ENCODE measurements at regions not wholly inside any gene's neighbourhood (a gene's known extent, or its start where the extent isn't known, plus 50 kb on each side); places are given as distances from the start of the nearest gene placed in this dataset.

DNA sequence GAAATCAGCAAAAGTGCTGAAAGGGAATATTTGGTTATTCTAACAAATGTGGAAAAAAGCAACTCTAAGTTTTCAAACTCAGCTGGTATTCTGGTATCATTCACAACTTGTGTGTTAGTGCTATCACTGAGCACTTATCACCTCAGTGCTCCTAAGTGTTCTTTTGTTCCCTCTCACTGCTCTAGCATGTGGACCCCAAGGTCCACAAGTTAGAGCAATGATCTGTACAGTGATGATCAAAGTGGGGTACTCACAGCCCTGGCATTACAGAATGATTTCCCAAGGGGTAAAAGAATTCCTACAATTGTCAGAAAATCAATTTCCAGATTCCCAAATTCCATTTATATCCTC lies 575.0 kb downstream of the DIAPH3 start:
- no peaks in the 10 kb centered on the region for H3K9me3 ChIP-seq (ENCODE audit: insufficient read depth, low read length)
- no peak overlapping the region for H3K4me3 ChIP-seq (ENCODE audit: insufficient read length, low read depth)
- no peaks in the 10 kb centered on the region for H3K4me1 ChIP-seq (ENCODE audit: insufficient read depth, insufficient read length)
- DNase-seq (ENCODE audit: low read depth, low spot score): no peak
- H3K36me3 ChIP-seq (ENCODE audit: insufficient read depth, insufficient read length, low read length): no peaks in the 10 kb centered on the region
- no peak overlapping the region for H3K9ac ChIP-seq (ENCODE audit: insufficient read length, low read depth)
- H3K27me3 ChIP-seq (ENCODE audit: insufficient read depth, insufficient read length): no peaks in the 10 kb centered on the region
- TF ChIP-seq SUZ12 (IDR thresholded peaks at IDR 0.05; ENCODE audit: extremely low read depth, insufficient read depth, insufficient read length) (no peak), YY1 (IDR thresholded peaks at IDR 0.05; ENCODE audit: insufficient read depth, insufficient read length) (no peak), ZNF274 (IDR thresholded peaks at IDR 0.05; ENCODE audit: low read depth, low read length) (no peak)

DNA sequence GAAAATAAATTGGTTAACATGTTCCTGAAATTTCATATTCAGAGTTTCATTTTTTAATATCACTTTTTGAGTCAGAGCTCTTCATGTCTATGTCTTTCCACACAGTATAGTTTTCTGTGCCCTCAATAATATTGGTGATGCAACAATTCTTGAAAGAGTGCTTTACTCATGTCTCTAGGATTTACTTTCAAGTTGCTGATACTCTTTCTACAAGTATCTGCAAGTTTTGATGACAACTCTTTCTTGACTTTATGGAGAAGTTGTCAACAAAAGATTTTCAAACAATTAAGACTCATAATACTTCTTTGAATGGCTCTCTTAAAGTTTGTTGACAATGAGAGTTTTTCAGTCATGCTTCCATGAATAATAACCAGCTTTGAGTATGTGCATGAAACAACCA lies 561.7 kb downstream of the DIAPH3 start:
- H3K27me3 ChIP-seq (ENCODE audit: insufficient read depth, insufficient read length): no peaks in the 10 kb centered on the region
- no peak for DNase-seq (ENCODE audit: low read depth, low spot score)
- no peaks in the 10 kb centered on the region for H3K9me3 ChIP-seq (ENCODE audit: insufficient read depth, low read length)
- H3K4me3 ChIP-seq (ENCODE audit: insufficient read length, low read depth): no peak overlapping the region
- TF ChIP-seq ZNF274 (IDR thresholded peaks at IDR 0.05; ENCODE audit: low read depth, low read length): no peak
- TF ChIP-seq SUZ12 (IDR thresholded peaks at IDR 0.05; ENCODE audit: extremely low read depth, insufficient read depth, insufficient read length): no peak
- TF ChIP-seq YY1 (IDR thresholded peaks at IDR 0.05; ENCODE audit: insufficient read depth, insufficient read length): no peak
- no peak overlapping the region for H3K9ac ChIP-seq (ENCODE audit: insufficient read length, low read depth)
- H3K4me1 ChIP-seq (ENCODE audit: insufficient read depth, insufficient read length): no peaks in the 10 kb centered on the region
- H3K36me3 ChIP-seq (ENCODE audit: insufficient read depth, insufficient read length, low read length): no peaks in the 10 kb centered on the region

DNA sequence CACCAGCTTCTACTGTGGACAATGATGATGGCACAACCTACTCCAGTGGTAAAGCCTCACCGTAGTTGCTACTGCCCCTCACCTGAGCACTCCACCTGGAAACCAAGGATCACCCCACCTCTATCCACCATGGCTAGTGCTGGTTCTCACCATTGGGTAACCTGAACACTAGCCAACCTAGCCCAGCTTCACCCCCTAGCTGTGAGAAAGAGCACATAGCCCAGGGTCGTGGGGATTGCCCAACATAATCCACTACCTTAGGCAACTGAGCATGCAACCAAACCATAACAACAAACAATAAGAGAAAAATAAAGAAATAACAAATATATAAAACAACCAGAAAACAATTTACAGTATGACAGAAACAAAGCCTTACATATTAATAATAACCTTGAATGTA lies 560.1 kb downstream of the DIAPH3 start:
- H3K36me3 ChIP-seq (ENCODE audit: insufficient read depth, insufficient read length, low read length): no peaks in the 10 kb centered on the region
- TF ChIP-seq SUZ12 (IDR thresholded peaks at IDR 0.05; ENCODE audit: extremely low read depth, insufficient read depth, insufficient read length) (no peak), ZNF274 (IDR thresholded peaks at IDR 0.05; ENCODE audit: low read depth, low read length) (no peak), YY1 (IDR thresholded peaks at IDR 0.05; ENCODE audit: insufficient read depth, insufficient read length) (no peak)
- no peak overlapping the region for H3K4me3 ChIP-seq (ENCODE audit: insufficient read length, low read depth)
- no peak overlapping the region for H3K9ac ChIP-seq (ENCODE audit: insufficient read length, low read depth)
- no peaks in the 10 kb centered on the region for H3K4me1 ChIP-seq (ENCODE audit: insufficient read depth, insufficient read length)
- H3K27me3 ChIP-seq (ENCODE audit: insufficient read depth, insufficient read length): no peaks in the 10 kb centered on the region
- DNase-seq (ENCODE audit: low read depth, low spot score): no peak
- no peaks in the 10 kb centered on the region for H3K9me3 ChIP-seq (ENCODE audit: insufficient read depth, low read length)

DNA sequence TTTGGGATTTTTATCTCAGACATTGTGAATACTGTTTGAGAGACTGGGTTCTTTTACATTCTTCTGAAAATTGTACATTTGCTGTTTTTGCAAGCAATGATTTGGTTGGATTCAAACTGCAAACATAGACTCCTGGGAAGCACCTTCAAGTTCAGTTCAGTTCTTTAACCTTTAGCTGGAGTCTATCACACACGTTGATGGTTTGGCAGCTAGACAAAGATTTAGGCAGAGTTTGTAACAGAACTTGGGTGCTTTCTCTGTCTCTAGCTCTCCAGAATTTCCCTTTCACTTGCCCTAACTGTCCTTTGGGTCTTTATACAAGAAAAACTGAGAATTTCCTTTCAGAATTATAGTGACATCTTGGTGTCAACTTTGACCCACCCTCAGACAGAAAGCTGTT lies 556.6 kb downstream of the DIAPH3 start:
- Histone ChIP-seq H3K4me1 (ENCODE audit: insufficient read depth, insufficient read length) (no peaks in the 10 kb centered on the region), H3K36me3 (ENCODE audit: insufficient read depth, insufficient read length, low read length) (no peaks in the 10 kb centered on the region), H3K9me3 (ENCODE audit: insufficient read depth, low read length) (no peaks in the 10 kb centered on the region), H3K4me3 (ENCODE audit: insufficient read length, low read depth) (no peak overlapping the region), H3K27me3 (ENCODE audit: insufficient read depth, insufficient read length) (no peaks in the 10 kb centered on the region), H3K9ac (ENCODE audit: insufficient read length, low read depth) (no peak overlapping the region)
- no peak for TF ChIP-seq ZNF274 (IDR thresholded peaks at IDR 0.05; ENCODE audit: low read depth, low read length)
- no peak for TF ChIP-seq YY1 (IDR thresholded peaks at IDR 0.05; ENCODE audit: insufficient read depth, insufficient read length)
- TF ChIP-seq SUZ12 (IDR thresholded peaks at IDR 0.05; ENCODE audit: extremely low read depth, insufficient read depth, insufficient read length): no peak
- DNase-seq (ENCODE audit: low read depth, low spot score): no peak

DNA sequence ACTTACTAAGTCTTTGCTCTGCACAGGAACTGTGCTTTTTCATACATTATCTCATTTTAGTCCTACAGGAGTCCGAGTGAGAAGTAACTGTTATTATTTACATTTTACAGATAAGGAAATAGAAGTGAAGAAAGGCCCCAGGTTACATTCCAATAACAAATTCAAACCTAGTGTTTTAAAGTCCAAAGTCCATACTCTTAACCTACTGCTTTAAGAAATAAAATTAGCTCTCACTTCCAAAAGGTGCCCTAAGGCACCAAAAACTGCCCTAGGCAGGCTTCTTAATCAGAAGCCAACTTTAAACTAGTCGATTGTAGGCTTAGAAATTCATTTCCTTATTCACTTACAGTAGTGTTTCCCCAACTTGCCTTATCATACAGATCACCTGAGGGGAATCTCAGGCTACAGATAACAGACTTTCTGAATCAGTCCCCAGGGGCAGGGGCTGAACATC lies 555.9 kb downstream of the DIAPH3 start:
- no peaks in the 10 kb centered on the region for H3K36me3 ChIP-seq (ENCODE audit: insufficient read depth, insufficient read length, low read length)
- no peak overlapping the region for H3K4me3 ChIP-seq (ENCODE audit: insufficient read length, low read depth)
- no peaks in the 10 kb centered on the region for H3K27me3 ChIP-seq (ENCODE audit: insufficient read depth, insufficient read length)
- no peak overlapping the region for H3K9ac ChIP-seq (ENCODE audit: insufficient read length, low read depth)
- H3K9me3 ChIP-seq (ENCODE audit: insufficient read depth, low read length): no peaks in the 10 kb centered on the region
- H3K4me1 ChIP-seq (ENCODE audit: insufficient read depth, insufficient read length): no peaks in the 10 kb centered on the region
- no peak for DNase-seq (ENCODE audit: low read depth, low spot score)
- TF ChIP-seq YY1 (IDR thresholded peaks at IDR 0.05; ENCODE audit: insufficient read depth, insufficient read length): no peak
- no peak for TF ChIP-seq SUZ12 (IDR thresholded peaks at IDR 0.05; ENCODE audit: extremely low read depth, insufficient read depth, insufficient read length)
- no peak for TF ChIP-seq ZNF274 (IDR thresholded peaks at IDR 0.05; ENCODE audit: low read depth, low read length)

DNA sequence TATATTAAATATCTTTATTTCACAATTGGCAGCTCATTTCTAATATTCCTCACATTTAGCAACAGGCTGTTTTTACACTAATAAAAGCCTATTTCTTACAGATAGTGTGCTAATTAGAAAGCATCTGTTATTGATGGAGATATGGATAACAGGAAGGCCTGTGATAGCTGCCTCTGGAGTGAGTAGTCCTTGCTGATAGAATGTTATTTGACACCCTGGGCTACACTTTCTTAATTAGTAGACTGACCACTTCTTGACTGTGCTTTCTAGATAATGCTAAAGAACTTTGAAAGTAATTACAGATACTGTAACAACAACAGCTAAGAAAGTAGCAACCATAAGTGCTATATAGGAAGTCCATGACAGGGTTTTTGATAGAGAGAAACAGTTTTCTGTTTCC lies 554.3 kb downstream of the DIAPH3 start:
- DNase-seq (ENCODE audit: low read depth, low spot score): no peak
- no peak overlapping the region for H3K9ac ChIP-seq (ENCODE audit: insufficient read length, low read depth)
- H3K9me3 ChIP-seq (ENCODE audit: insufficient read depth, low read length): no peaks in the 10 kb centered on the region

More for the DNA sequence above, 554.3 kb downstream of the DIAPH3 start:
- H3K4me3 ChIP-seq (ENCODE audit: insufficient read length, low read depth): no peak overlapping the region
- no peak for TF ChIP-seq SUZ12 (IDR thresholded peaks at IDR 0.05; ENCODE audit: extremely low read depth, insufficient read depth, insufficient read length)
- no peak for TF ChIP-seq ZNF274 (IDR thresholded peaks at IDR 0.05; ENCODE audit: low read depth, low read length)
- TF ChIP-seq YY1 (IDR thresholded peaks at IDR 0.05; ENCODE audit: insufficient read depth, insufficient read length): no peak
- H3K4me1 ChIP-seq (ENCODE audit: insufficient read depth, insufficient read length): no peaks in the 10 kb centered on the region
- no peaks in the 10 kb centered on the region for H3K36me3 ChIP-seq (ENCODE audit: insufficient read depth, insufficient read length, low read length)
- H3K27me3 ChIP-seq (ENCODE audit: insufficient read depth, insufficient read length): no peaks in the 10 kb centered on the region

Measured in NT2/D1 (cell line).